ENCODE measurements at regions not wholly inside any gene's neighbourhood (a gene's known extent, or its start where the extent isn't known, plus 50 kb on each side); places are given as distances from the start of the nearest gene placed in this dataset.

- DNase-seq, result no peak
Observed at GRCh38 chr15:39191871-39192291, 389.0 kb upstream of the THBS1 start.

- DNase-seq, result peak; percentile 53
Observed at GRCh38 chr15:39192351-39192750, 388.5 kb upstream of the THBS1 start.

GRCh38 chr15:39192979-39193560 lies 387.8 kb upstream of the THBS1 start:
- DNase-seq, result no peak

- DNase-seq, result no peak
Observed at GRCh38 chr15:39193611-39194010, 387.3 kb upstream of the THBS1 start.

GRCh38 chr15:39194106-39194830 lies 386.6 kb upstream of the THBS1 start:
- DNase-seq, result no peak

- no peak for DNase-seq
Observed at GRCh38 chr15:39195961-39196486, 384.9 kb upstream of the THBS1 start.

- no peak for DNase-seq
Observed at GRCh38 chr15:39198044-39199000, 382.6 kb upstream of the THBS1 start.

GRCh38 chr15:39199076-39199475 lies 381.8 kb upstream of the THBS1 start:
- no peak for DNase-seq

- DNase-seq, result no peak
Observed at GRCh38 chr15:39200586-39200985, 380.3 kb upstream of the THBS1 start.

GRCh38 chr15:39202641-39203040 lies 378.2 kb upstream of the THBS1 start:
- DNase-seq, result no peak

- DNase-seq, result no peak
Observed at GRCh38 chr15:39204031-39204430, 376.8 kb upstream of the THBS1 start.

- DNase-seq, result no peak
Observed at GRCh38 chr15:39205081-39205480, 375.8 kb upstream of the THBS1 start.

- no peak for DNase-seq
Observed at GRCh38 chr15:39205506-39206371, 375.1 kb upstream of the THBS1 start.

GRCh38 chr15:39207532-39208115 lies 373.3 kb upstream of the THBS1 start:
- DNase-seq, result no peak

- no peak for DNase-seq
Observed at GRCh38 chr15:39208187-39208586, 372.7 kb upstream of the THBS1 start.

- no peak for DNase-seq
Observed at GRCh38 chr15:39209548-39210211, 371.2 kb upstream of the THBS1 start.

GRCh38 chr15:39211108-39211979 lies 369.5 kb upstream of the THBS1 start:
- no peak for DNase-seq

- no peak for DNase-seq
Observed at GRCh38 chr15:39213385-39213840, 367.5 kb upstream of the THBS1 start.

- peak; percentile 86 for DNase-seq
Observed at GRCh38 chr15:39215015-39215414, 365.9 kb upstream of the THBS1 start.

GRCh38 chr15:39216816-39217215 lies 364.1 kb upstream of the THBS1 start:
- DNase-seq, result no peak
